ENCODE measurements at regions not wholly inside any gene's neighbourhood (a gene's known extent, or its start where the extent isn't known, plus 50 kb on each side); places are given as distances from the start of the nearest gene placed in this dataset.

DNA sequence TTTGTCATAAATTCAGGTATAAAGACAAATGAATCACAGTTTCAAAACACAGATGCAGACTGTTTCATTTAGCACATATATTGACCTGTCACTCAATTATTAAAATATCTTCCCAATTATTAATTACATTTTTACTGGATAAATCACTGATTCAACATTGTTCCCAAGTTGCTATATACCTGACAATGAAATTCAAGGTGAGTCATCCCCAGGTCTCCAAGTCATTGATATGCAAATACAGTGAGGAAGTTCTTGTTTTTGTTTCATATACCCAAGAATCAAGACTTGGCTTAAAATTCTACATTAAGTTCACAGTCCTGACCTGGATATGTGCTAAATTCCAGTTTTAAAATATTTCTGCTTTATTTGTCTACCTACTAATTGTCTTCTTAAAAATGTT, 599.3 kb upstream of the PSMD7 start (continued):
- TF ChIP-seq ZMYM2 (CRISPR knock-in tag; IDR thresholded peaks at IDR 0.05), result no peak
- TF ChIP-seq ZFAT (CRISPR knock-in tag; conservative IDR thresholded peaks at IDR 0.05), result no peak
- no peak for TF ChIP-seq ZNF747 (CRISPR knock-in tag; IDR thresholded peaks at IDR 0.05; ENCODE audit: borderline replicate concordance)
- no peak for TF ChIP-seq KLF15 (CRISPR knock-in tag; IDR thresholded peaks at IDR 0.05; ENCODE audit: borderline replicate concordance)
- TF ChIP-seq ZFYVE20 (CRISPR knock-in tag; IDR thresholded peaks at IDR 0.05; ENCODE audit: borderline replicate concordance, low read depth), result no peak

DNA sequence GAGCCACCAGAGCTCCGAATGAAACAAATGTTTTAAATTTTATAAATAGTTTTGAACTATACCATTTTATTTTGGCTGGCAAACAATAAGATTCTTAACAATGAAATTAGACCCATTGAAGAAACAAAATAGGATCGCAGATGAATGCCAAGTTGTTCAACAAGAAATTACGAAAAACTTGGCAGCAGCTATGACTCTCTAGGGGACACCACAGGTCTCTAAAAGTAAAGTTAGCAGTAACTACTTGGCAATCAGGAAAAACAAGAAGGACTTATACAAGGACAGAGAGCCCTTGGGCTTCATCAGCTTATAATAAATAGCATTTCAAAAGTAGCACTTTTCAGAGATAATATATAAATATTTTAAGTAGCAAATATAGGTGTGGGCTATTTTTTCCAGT, 603.8 kb upstream of the PSMD7 start:
- H3K4me2 ChIP-seq (ENCODE audit: low read depth, low read length), result no peak overlapping the region
- in situ Hi-C loops (cut with HindIII; ENCODE audit: extremely low pct_ligation_motif_present, low pct_unique_long_range_greater_than_20kb) (no loop called here), intact Hi-C loops (cut with micrococcal nuclease; ENCODE audit: unreplicated experiment) (no loop called here)
- ATAC-seq (no peak), DNase-seq (ENCODE audit: low spot score) (no peak), FAIRE-seq (no peak)
- H3K9me3 ChIP-seq (ENCODE audit: low read length), result no peaks in the 10 kb centered on the region
- no peak overlapping the region for H3K27ac ChIP-seq (ENCODE audit: extremely low read length, insufficient read depth, low read length)
- no peaks in the 10 kb centered on the region for H3K79me2 ChIP-seq (ENCODE audit: insufficient read depth, low read length)
- ChIA-PET CTCF (ENCODE audit: low intra/inter-chr PET ratio, low total read pairs) (no interaction called here), POLR2A (no interaction called here)
- H2AFZ ChIP-seq (ENCODE audit: low read length), result no peak overlapping the region
- no peak overlapping the region for H3K9ac ChIP-seq (ENCODE audit: insufficient read depth, low read depth, low read length)
- WGBS (ENCODE audit: low lambda C conversion rate), result 3% methylated on average over 3 of the region's 3 CpGs
- H3K4me3 ChIP-seq (replicated peaks in 1 of 3; ENCODE audit: insufficient read depth in 1 of 3, low read depth in 2 of 3, low read length in 3 of 3), result no peak overlapping the region
- no peaks in the 10 kb centered on the region for H3K36me3 ChIP-seq (replicated peaks in 1 of 2; ENCODE audit: control insufficient read depth in 1 of 2, insufficient read depth in 2 of 2, low read length in 2 of 2)
- no peak for TF ChIP-seq RBM22 (optimal IDR thresholded peaks at IDR 0.05; ENCODE audit: low read length)
- H3K4me1 ChIP-seq (ENCODE audit: insufficient read depth, low read length), result no peaks in the 10 kb centered on the region
- no peaks in the 10 kb centered on the region for H4K20me1 ChIP-seq (ENCODE audit: insufficient read depth, low read length)
- H3K27me3 ChIP-seq (ENCODE audit: control insufficient read depth in 1 of 2, insufficient read depth in 2 of 2, low read length in 2 of 2), result peaks cover 0 to 5% of the 10 kb centered on the region in 2 experiments; a peak in 1 of 5 replicates
- no TSS peak for BruUV-seq (replicated peaks)

DNA sequence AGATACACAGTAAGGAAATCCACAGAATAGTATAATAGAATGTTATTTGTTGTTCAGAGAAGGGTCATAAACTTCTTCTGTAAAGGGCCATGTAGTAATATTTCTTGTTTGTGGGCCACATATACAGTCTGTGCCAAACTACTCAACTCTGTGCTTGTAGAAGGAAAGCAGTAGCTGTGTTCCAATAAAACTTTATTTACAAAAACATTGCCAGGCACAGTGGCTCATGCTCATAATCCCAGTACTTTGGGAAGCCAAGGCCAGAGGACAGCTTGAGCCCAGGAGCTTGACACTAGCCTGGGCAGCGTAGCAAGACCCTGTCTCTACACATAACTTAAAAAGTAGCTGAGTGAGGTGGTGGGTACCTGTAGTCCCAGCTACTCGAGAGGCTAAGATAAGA, 612.8 kb upstream of the PSMD7 start:
- WGBS (ENCODE audit: low lambda C conversion rate), result 10% methylated on average over 2 of the region's 2 CpGs
- ChIA-PET CTCF (ENCODE audit: low intra/inter-chr PET ratio, low total read pairs) (no interaction called here), POLR2A (no interaction called here)
- intact Hi-C loops (cut with micrococcal nuclease; ENCODE audit: unreplicated experiment), result no loop called here
- Histone ChIP-seq H3K4me3 (replicated peaks in 1 of 3; ENCODE audit: insufficient read depth in 1 of 3, low read depth in 2 of 3, low read length in 3 of 3) (no peak overlapping the region), H2AFZ (ENCODE audit: low read length) (no peak overlapping the region), H3K9ac (ENCODE audit: insufficient read depth, low read depth, low read length) (no peak overlapping the region), H4K20me1 (ENCODE audit: insufficient read depth, low read length) (no peaks in the 10 kb centered on the region), H3K27me3 (ENCODE audit: control insufficient read depth in 1 of 2, insufficient read depth in 2 of 2, low read length in 2 of 2) (peaks cover 0 to 5% of the 10 kb centered on the region in 2 experiments; a peak in 2 of 5 replicates), H3K79me2 (ENCODE audit: insufficient read depth, low read length) (no peaks in the 10 kb centered on the region), H3K9me3 (ENCODE audit: low read length) (no peaks in the 10 kb centered on the region), H3K4me2 (ENCODE audit: low read depth, low read length) (no peak overlapping the region), H3K36me3 (replicated peaks in 1 of 2; ENCODE audit: control insufficient read depth in 1 of 2, insufficient read depth in 2 of 2, low read length in 2 of 2) (no peaks in the 10 kb centered on the region), H3K4me1 (ENCODE audit: insufficient read depth, low read length) (no peaks in the 10 kb centered on the region), H3K27ac (ENCODE audit: extremely low read length, insufficient read depth, low read length) (no peak overlapping the region)
- ATAC-seq (no peak), DNase-seq (ENCODE audit: low spot score) (no peak), FAIRE-seq (no peak)
- BruUV-seq (replicated peaks), result no TSS peak
- in situ Hi-C loops (cut with HindIII; ENCODE audit: extremely low pct_ligation_motif_present, low pct_unique_long_range_greater_than_20kb), result no loop called here
- TF ChIP-seq, protein P1, sequence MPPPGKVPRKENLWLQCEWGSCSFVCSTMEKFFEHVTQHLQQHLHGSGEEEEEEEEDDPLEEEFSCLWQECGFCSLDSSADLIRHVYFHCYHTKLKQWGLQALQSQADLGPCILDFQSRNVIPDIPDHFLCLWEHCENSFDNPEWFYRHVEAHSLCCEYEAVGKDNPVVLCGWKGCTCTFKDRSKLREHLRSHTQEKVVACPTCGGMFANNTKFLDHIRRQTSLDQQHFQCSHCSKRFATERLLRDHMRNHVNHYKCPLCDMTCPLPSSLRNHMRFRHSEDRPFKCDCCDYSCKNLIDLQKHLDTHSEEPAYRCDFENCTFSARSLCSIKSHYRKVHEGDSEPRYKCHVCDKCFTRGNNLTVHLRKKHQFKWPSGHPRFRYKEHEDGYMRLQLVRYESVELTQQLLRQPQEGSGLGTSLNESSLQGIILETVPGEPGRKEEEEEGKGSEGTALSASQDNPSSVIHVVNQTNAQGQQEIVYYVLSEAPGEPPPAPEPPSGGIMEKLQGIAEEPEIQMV (CRISPR knock-in tag; IDR thresholded peaks at IDR 0.05; ENCODE audit: low read depth), result no peak
- no peak for TF ChIP-seq ZNF143 (CRISPR knock-in tag; IDR thresholded peaks at IDR 0.05)

Measured in HepG2 (cell line).